PC-3 (cell line): ENCODE measurements at regions not wholly inside any gene's neighbourhood (a gene's known extent, or its start where the extent isn't known, plus 50 kb on each side); places are given as distances from the start of the nearest gene placed in this dataset.
"Not testable (repeated sequence)": the region's sequence is repeated elsewhere in the genome, so short reads cannot be mapped to it uniquely, and the experiment has no call there.

Experiments used
- ATAC-seq: fragments of 200-7000 bp; cut with Tn5 transposase; 2 replicates; pipeline ENCODE4 v1.9.1; 2020; ENCODE audit warnings: mild to moderate bottlenecking, moderate library complexity
- BruUV-seq: library from RNA; stranded (reverse); fragments of 400-500 nt; replicated peaks from 2 replicates; lab custom pipeline; 2021; lab: Mats Ljungman, UMichigan
- CTCF ChIA-PET: fragments of 300-600 bp; sonication (Branson Sonifier 250); formaldehyde crosslinking; loops from one replicate; lab custom pipeline; 2022; ENCODE audit warnings: antibody characterized with exemption; lab: Charles Lee
- POLR2A ChIA-PET: fragments of 300-600 bp; sonication (Branson Sonifier 250); formaldehyde crosslinking; loops from one replicate; lab custom pipeline; 2022; ENCODE audit warnings: antibody characterized with exemption; ENCODE audit not compliant: unreplicated experiment; lab: Charles Lee
- DNase-seq: peaks from one replicate; pipeline ENCODE4 v3.0.0-alpha.2; 2015
- H2AFZ ChIP-seq: fragments of 300-600 bp; sonication (generic); 2 replicates; pipeline ENCODE4 v1.6.0; 2016; ENCODE audit warnings: antibody characterized with exemption, low read length
- H3F3A ChIP-seq: fragments of 300-600 bp; sonication (generic); one replicate; pipeline ENCODE4 v1.6.0; 2017; ENCODE audit warnings: antibody characterized with exemption, low read length, control low read depth, mild to moderate bottlenecking; ENCODE audit not compliant: unreplicated experiment
- H3K27ac ChIP-seq: fragments of 300-600 bp; sonication (generic); 2 replicates; pipeline ENCODE4 v1.5.1; 2016; ENCODE audit warnings: mild to moderate bottlenecking, low read length
- H3K27me3 ChIP-seq: fragments of 300-600 bp; sonication (generic); 2 replicates; pipeline ENCODE4 v1.6.1; 2016; ENCODE audit warnings: low read length, mixed read lengths
- H3K36me3 ChIP-seq: fragments of 300-600 bp; sonication (generic); 2 replicates; pipeline ENCODE4 v1.6.1; 2016; ENCODE audit warnings: low read depth, mixed run types, low read length, mixed read lengths
- H3K4me1 ChIP-seq: fragments of 300-600 bp; sonication (generic); 2 replicates; pipeline ENCODE4 v1.5.1; 2016; ENCODE audit warnings: low read length; ENCODE audit not compliant: insufficient read depth
- H3K4me2 ChIP-seq: fragments of 300-600 bp; sonication (generic); 2 replicates; pipeline ENCODE4 v1.6.0; 2016; ENCODE audit warnings: low read length
- H3K4me3 ChIP-seq: fragments of 300-600 bp; sonication (generic); 2 replicates; pipeline ENCODE4 v1.5.1; 2016; ENCODE audit warnings: mild to moderate bottlenecking, low read length, mixed read lengths
- H3K79me2 ChIP-seq: fragments of 300-600 bp; sonication (generic); 2 replicates; pipeline ENCODE4 v1.6.1; 2017; ENCODE audit warnings: low read length, mixed read lengths
- H3K9ac ChIP-seq: fragments of 300-600 bp; sonication (generic); 2 replicates; pipeline ENCODE4 v1.6.0; 2016; ENCODE audit warnings: mild to moderate bottlenecking, low read length
- H3K9me2 ChIP-seq: fragments of 300-600 bp; sonication (generic); replicated peaks from 2 replicates; pipeline ENCODE4 v1.6.1; 2016; ENCODE audit warnings: mixed run types, low read length, mixed read lengths
- H3K9me3 ChIP-seq: fragments of 300-600 bp; sonication (generic); 2 replicates; pipeline ENCODE4 v1.6.1; 2016; ENCODE audit warnings: low read length, mixed read lengths
- H4K20me1 ChIP-seq: fragments of 300-600 bp; sonication (generic); 2 replicates; pipeline ENCODE4 v1.6.1; 2016; ENCODE audit warnings: low read length, mixed read lengths
- EZH2 ChIP-seq: fragments of 300-600 bp; sonication (generic); IDR thresholded peaks from one replicate; pipeline ENCODE4 v1.6.1; 2017; ENCODE audit warnings: antibody characterized with exemption, mild to moderate bottlenecking, low read length; ENCODE audit not compliant: unreplicated experiment
- EZH2phosphoT487 ChIP-seq: fragments of 300-600 bp; sonication (generic); IDR thresholded peaks from 2 replicates; pipeline ENCODE4 v1.6.1; 2018; ENCODE audit warnings: mild to moderate bottlenecking, antibody characterized with exemption, low read length, borderline replicate concordance
- intact Hi-C: fragments of 100-400 bp; cut with micrococcal nuclease; formaldehyde crosslinking; loops from 2 replicates; pipeline ENCODE4 v1.9.0; 2023
- TF ChIP-seq, protein P1 (sequence below): fragments of 300-600 bp; sonication (generic); conservative IDR thresholded peaks from 2 replicates; pipeline ENCODE4 v1.5.1; 2017; ENCODE audit warnings: antibody characterized with exemption, low read depth, mild to moderate bottlenecking, low read length

DNA sequence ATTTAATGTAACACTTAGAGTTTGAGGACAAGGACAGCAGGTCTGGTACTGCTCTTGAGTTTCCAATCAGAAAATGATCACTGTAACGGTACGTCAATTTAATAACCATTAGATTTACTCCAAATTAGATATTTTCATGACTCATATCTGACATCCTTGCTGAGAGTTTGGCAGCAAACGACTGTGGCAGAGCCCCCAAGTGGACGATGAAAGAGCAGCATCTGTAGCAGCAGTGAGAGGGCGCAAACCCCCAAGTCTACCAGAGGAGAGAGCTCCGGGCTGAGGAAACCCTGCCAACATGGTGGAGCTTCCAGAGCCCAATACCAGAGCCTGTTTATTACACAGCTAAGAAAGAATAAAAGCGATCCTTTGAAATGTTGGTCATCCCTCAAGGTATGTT is 73.2 kb upstream of the EPB41L4A start:
- Histone ChIP-seq H3K9me2 (no peaks in the 10 kb centered on the region), H3K27ac (no peak overlapping the region), H3K4me1 (no peaks in the 10 kb centered on the region), H4K20me1 (no peaks in the 10 kb centered on the region), H3K79me2 (no peaks in the 10 kb centered on the region), H3F3A (no peaks in the 10 kb centered on the region), H3K4me3 (no peak overlapping the region), H3K4me2 (no peak overlapping the region), H3K36me3 (no peaks in the 10 kb centered on the region), H2AFZ (no peak overlapping the region), H3K9me3 (no peaks in the 10 kb centered on the region), H3K9ac (no peak overlapping the region), H3K27me3 (peaks cover 22% of the 10 kb centered on the region)
- ATAC-seq (peak; percentile 63; the same call in 1 of the 2 replicates), DNase-seq (peak; percentile 69)
- POLR2A ChIA-PET: no interaction called here
- BruUV-seq: no TSS peak
- TF ChIP-seq EZH2phosphoT487: no peak
- TF ChIP-seq, protein P1, sequence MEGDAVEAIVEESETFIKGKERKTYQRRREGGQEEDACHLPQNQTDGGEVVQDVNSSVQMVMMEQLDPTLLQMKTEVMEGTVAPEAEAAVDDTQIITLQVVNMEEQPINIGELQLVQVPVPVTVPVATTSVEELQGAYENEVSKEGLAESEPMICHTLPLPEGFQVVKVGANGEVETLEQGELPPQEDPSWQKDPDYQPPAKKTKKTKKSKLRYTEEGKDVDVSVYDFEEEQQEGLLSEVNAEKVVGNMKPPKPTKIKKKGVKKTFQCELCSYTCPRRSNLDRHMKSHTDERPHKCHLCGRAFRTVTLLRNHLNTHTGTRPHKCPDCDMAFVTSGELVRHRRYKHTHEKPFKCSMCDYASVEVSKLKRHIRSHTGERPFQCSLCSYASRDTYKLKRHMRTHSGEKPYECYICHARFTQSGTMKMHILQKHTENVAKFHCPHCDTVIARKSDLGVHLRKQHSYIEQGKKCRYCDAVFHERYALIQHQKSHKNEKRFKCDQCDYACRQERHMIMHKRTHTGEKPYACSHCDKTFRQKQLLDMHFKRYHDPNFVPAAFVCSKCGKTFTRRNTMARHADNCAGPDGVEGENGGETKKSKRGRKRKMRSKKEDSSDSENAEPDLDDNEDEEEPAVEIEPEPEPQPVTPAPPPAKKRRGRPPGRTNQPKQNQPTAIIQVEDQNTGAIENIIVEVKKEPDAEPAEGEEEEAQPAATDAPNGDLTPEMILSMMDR: peak; percentile 74
- intact Hi-C loops: no loop called here
- CTCF ChIA-PET: interaction anchor here (0.5 kb wide), 1 partner anchor 39 kb away, joined by 3 read pairs; no protein-coding TSS in a partner anchor

DNA sequence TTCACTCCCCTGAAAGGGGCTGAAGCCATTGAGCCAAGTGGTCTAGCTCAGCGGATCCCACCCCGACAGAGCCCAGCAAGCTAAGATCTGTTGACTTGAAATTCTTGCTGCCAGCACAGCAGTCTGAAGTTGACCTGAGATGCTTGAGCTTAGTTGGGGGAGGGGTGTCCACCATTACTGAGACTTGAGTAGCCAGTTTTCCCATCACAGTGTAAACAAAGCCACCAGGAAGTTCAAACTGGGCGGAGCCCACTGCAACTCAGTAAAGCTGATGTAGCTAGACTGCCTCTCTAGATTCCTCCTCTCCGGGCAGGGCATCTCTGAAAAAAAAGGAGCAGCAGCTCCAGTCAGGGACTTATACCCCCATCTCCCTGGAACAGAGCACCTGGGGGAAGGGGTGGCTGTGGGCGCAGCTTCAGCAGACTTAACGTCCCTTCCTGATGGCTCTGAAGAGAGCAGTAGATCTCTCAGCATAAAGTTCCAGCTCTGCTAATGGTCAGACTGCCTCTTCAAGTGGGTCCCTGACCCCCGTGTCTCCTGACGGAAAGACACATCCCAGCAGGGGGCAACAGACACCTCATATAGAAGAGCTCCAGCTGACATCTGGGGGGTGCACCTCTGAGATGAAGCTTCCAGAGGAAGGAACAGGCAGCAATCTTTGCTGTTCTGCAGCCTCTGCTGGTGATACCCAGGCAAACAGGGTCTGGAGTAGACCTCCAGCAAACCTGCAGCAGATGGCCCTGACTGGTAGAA is 84.8 kb upstream of the EPB41L4A start:
- CTCF ChIA-PET, ATAC-seq: not testable (repeated sequence)

DNA sequence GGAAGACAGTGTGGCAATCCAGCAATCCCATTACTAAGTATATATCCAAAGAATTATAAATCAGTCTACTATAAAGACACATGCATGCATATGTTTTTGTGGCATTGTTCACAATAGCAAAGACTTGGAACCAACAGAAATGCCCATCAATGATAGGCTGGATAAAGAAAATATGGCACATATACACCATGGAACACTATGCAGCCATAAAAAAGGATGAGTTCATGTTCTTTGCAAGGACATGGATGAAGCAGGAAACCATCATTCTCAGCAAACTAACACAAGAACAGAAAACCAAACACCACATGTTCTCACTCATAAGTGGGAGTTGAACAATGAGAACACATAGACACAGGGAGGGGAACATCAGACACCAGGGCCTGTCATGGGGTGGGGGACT is 90.0 kb upstream of the EPB41L4A start:
- H3K4me3 ChIP-seq, POLR2A ChIA-PET, intact Hi-C loops, H3K27ac ChIP-seq, H3F3A ChIP-seq, ATAC-seq, H3K9me2 ChIP-seq, H3K36me3 ChIP-seq, CTCF ChIA-PET, DNase-seq, H2AFZ ChIP-seq, H3K4me1 ChIP-seq, H3K79me2 ChIP-seq, H3K9me3 ChIP-seq, BruUV-seq, H3K4me2 ChIP-seq, H3K9ac ChIP-seq, H4K20me1 ChIP-seq: not testable (repeated sequence)
- peaks cover 11% of the 10 kb centered on the region; the same call in 1 of the 2 replicates for H3K27me3 ChIP-seq

More for the DNA sequence above, 84.8 kb upstream of the EPB41L4A start:
- BruUV-seq, H3K27ac ChIP-seq, H3K4me3 ChIP-seq, H3K27me3 ChIP-seq, H3F3A ChIP-seq, intact Hi-C loops, POLR2A ChIA-PET, H3K9me3 ChIP-seq, H4K20me1 ChIP-seq, H3K79me2 ChIP-seq, H3K9me2 ChIP-seq, H3K9ac ChIP-seq, H3K4me1 ChIP-seq, H3K36me3 ChIP-seq: not testable (repeated sequence)
- Histone ChIP-seq H2AFZ (peak overlapping the region; percentile 72), H3K4me2 (peak overlapping the region; percentile 66)
- peak; percentile 69 for DNase-seq

GRCh38 chr5:112511920-112512319 is 92.8 kb upstream of the EPB41L4A start:
- no peak overlapping the region for H2AFZ ChIP-seq
- H3K4me3 ChIP-seq: no peak overlapping the region
- no peaks in the 10 kb centered on the region for H3K9me2 ChIP-seq
- ChIA-PET CTCF (no interaction called here), POLR2A (no interaction called here)
- H3K9me3 ChIP-seq: 0 out of 2 replicates have a peak, but pooled peaks cover 7% of the 10 kb centered on the region
- no peak overlapping the region for H3K4me2 ChIP-seq
- no peaks in the 10 kb centered on the region for H4K20me1 ChIP-seq
- no peak overlapping the region for H3K9ac ChIP-seq
- H3K36me3 ChIP-seq: no peaks in the 10 kb centered on the region
- BruUV-seq: no TSS peak
- no peaks in the 10 kb centered on the region for H3K79me2 ChIP-seq
- intact Hi-C loops: no loop called here
- no peak overlapping the region for H3K27ac ChIP-seq
- peaks cover 15% of the 10 kb centered on the region; the same call in 1 of the 2 replicates for H3K27me3 ChIP-seq
- no peak for DNase-seq
- no peaks in the 10 kb centered on the region for H3K4me1 ChIP-seq
- H3F3A ChIP-seq: no peaks in the 10 kb centered on the region
- ATAC-seq: no peak
- TF ChIP-seq, protein P1: no peak
- TF ChIP-seq EZH2phosphoT487: no peak
- TF ChIP-seq EZH2: no peak
